ENCODE measurements at regions not wholly inside any gene's neighbourhood (a gene's known extent, or its start where the extent isn't known, plus 50 kb on each side); places are given as distances from the start of the nearest gene placed in this dataset.

GRCh38 chr5:2997179-2997578 is 245.7 kb upstream of the IRX2 start:
- Histone ChIP-seq H3K36me3 (ENCODE audit: control insufficient read depth in 2 of 3, insufficient read depth in 3 of 3, low read length in 3 of 3) (no peaks in the 10 kb centered on the region), H3K4me3 (ENCODE audit: low read length in 3 of 3) (no peak overlapping the region), H3K27me3 (ENCODE audit: control insufficient read depth, insufficient read depth, low read length) (no peaks in the 10 kb centered on the region), H3K27ac (ENCODE audit: low read depth in 2 of 2, low read length in 2 of 2) (no peak overlapping the region), H3K9me3 (ENCODE audit: control insufficient read depth in 2 of 3, insufficient read depth in 1 of 3, low read length in 3 of 3) (no peaks in the 10 kb centered on the region), H3K4me1 (ENCODE audit: control insufficient read depth in 2 of 3, insufficient read depth in 2 of 3, low read depth in 1 of 3, low read length in 3 of 3) (no peaks in the 10 kb centered on the region), H3K9ac (ENCODE audit: low read length in 3 of 3) (no peak overlapping the region)
- intact Hi-C loops (cut with DNase I): no loop called here
- DNase-seq (no peak), FAIRE-seq (no peak)
- no peak for TF ChIP-seq CTCF (IDR thresholded peaks at IDR 0.05; ENCODE audit: borderline replicate concordance, extremely low read depth, insufficient read depth)

GRCh38 chr5:2996687-2997086 is 245.2 kb upstream of the IRX2 start:
- no peak overlapping the region for H3K4me3 ChIP-seq (ENCODE audit: low read length in 3 of 3)
- intact Hi-C loops (cut with DNase I): no loop called here
- H3K36me3 ChIP-seq (ENCODE audit: control insufficient read depth in 2 of 3, insufficient read depth in 3 of 3, low read length in 3 of 3): no peaks in the 10 kb centered on the region
- H3K27ac ChIP-seq (ENCODE audit: low read depth in 2 of 2, low read length in 2 of 2): no peak overlapping the region
- FAIRE-seq (no peak), DNase-seq (no peak)
- H3K9me3 ChIP-seq (ENCODE audit: control insufficient read depth in 2 of 3, insufficient read depth in 1 of 3, low read length in 3 of 3): no peaks in the 10 kb centered on the region
- no peaks in the 10 kb centered on the region for H3K27me3 ChIP-seq (ENCODE audit: control insufficient read depth, insufficient read depth, low read length)
- H3K4me1 ChIP-seq (ENCODE audit: control insufficient read depth in 2 of 3, insufficient read depth in 2 of 3, low read depth in 1 of 3, low read length in 3 of 3): no peaks in the 10 kb centered on the region
- no peak for TF ChIP-seq CTCF (IDR thresholded peaks at IDR 0.05; ENCODE audit: borderline replicate concordance, extremely low read depth, insufficient read depth)
- H3K9ac ChIP-seq (ENCODE audit: low read length in 3 of 3): no peak overlapping the region

- FAIRE-seq: no peak
- Histone ChIP-seq H3K9me3 (ENCODE audit: control insufficient read depth in 2 of 3, insufficient read depth in 1 of 3, low read length in 3 of 3) (no peaks in the 10 kb centered on the region), H3K27ac (ENCODE audit: low read depth in 2 of 2, low read length in 2 of 2) (no peak overlapping the region), H3K27me3 (ENCODE audit: control insufficient read depth, insufficient read depth, low read length) (no peaks in the 10 kb centered on the region), H3K4me1 (ENCODE audit: control insufficient read depth in 2 of 3, insufficient read depth in 2 of 3, low read depth in 1 of 3, low read length in 3 of 3) (no peaks in the 10 kb centered on the region), H3K4me3 (ENCODE audit: low read length in 3 of 3) (no peak overlapping the region), H3K36me3 (ENCODE audit: control insufficient read depth in 2 of 3, insufficient read depth in 3 of 3, low read length in 3 of 3) (no peaks in the 10 kb centered on the region), H3K9ac (ENCODE audit: low read length in 3 of 3) (no peak overlapping the region)
- no peak for DNase-seq
- TF ChIP-seq CTCF (IDR thresholded peaks at IDR 0.05; ENCODE audit: borderline replicate concordance, extremely low read depth, insufficient read depth): no peak
- intact Hi-C loops (cut with DNase I): no loop called here
Measured at GRCh38 chr5:2996248-2996647, 244.8 kb upstream of the IRX2 start.

GRCh38 chr5:2995667-2996066 is 244.2 kb upstream of the IRX2 start:
- H3K4me3 ChIP-seq (ENCODE audit: low read length in 3 of 3): no peak overlapping the region
- no peak for TF ChIP-seq CTCF (IDR thresholded peaks at IDR 0.05; ENCODE audit: borderline replicate concordance, extremely low read depth, insufficient read depth)
- FAIRE-seq: no peak
- no peaks in the 10 kb centered on the region for H3K27me3 ChIP-seq (ENCODE audit: control insufficient read depth, insufficient read depth, low read length)
- H3K27ac ChIP-seq (ENCODE audit: low read depth in 2 of 2, low read length in 2 of 2): no peak overlapping the region
- intact Hi-C loops (cut with DNase I): no loop called here
- H3K4me1 ChIP-seq (ENCODE audit: control insufficient read depth in 2 of 3, insufficient read depth in 2 of 3, low read depth in 1 of 3, low read length in 3 of 3): no peaks in the 10 kb centered on the region
- no peak overlapping the region for H3K9ac ChIP-seq (ENCODE audit: low read length in 3 of 3)
- no peaks in the 10 kb centered on the region for H3K36me3 ChIP-seq (ENCODE audit: control insufficient read depth in 2 of 3, insufficient read depth in 3 of 3, low read length in 3 of 3)
- DNase-seq: no peak
- H3K9me3 ChIP-seq (ENCODE audit: control insufficient read depth in 2 of 3, insufficient read depth in 1 of 3, low read length in 3 of 3): no peaks in the 10 kb centered on the region
